ENCODE measurements at regions not wholly inside any gene's neighbourhood (a gene's known extent, or its start where the extent isn't known, plus 50 kb on each side); places are given as distances from the start of the nearest gene placed in this dataset.

DNA sequence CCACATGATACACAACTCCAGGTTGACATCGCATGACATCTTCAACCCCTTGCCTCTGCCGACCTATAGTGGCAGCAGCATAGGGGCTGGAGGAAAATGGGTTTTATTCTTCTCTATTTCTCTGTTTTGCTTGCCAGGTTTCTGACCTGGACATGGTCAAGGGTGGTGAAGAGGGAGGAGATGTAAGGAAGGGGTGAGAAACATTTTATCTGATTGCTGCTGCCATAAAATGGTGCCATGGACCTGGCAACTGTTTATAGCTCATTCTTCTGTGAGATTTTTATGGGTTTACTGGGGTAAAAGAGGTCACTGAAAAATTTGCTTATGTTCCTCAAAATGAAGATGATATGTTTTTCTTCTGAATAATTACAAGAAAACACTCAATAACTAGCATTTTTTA lies 266.7 kb upstream of the FOXQ1 start:
- TF ChIP-seq, protein P1, sequence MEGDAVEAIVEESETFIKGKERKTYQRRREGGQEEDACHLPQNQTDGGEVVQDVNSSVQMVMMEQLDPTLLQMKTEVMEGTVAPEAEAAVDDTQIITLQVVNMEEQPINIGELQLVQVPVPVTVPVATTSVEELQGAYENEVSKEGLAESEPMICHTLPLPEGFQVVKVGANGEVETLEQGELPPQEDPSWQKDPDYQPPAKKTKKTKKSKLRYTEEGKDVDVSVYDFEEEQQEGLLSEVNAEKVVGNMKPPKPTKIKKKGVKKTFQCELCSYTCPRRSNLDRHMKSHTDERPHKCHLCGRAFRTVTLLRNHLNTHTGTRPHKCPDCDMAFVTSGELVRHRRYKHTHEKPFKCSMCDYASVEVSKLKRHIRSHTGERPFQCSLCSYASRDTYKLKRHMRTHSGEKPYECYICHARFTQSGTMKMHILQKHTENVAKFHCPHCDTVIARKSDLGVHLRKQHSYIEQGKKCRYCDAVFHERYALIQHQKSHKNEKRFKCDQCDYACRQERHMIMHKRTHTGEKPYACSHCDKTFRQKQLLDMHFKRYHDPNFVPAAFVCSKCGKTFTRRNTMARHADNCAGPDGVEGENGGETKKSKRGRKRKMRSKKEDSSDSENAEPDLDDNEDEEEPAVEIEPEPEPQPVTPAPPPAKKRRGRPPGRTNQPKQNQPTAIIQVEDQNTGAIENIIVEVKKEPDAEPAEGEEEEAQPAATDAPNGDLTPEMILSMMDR (IDR thresholded peaks at IDR 0.05; ENCODE audit: insufficient read depth, missing control alignments), result no peak
- DNase-seq (ENCODE audit: insufficient read length, low spot score) (no peak), FAIRE-seq (no peak)

DNA sequence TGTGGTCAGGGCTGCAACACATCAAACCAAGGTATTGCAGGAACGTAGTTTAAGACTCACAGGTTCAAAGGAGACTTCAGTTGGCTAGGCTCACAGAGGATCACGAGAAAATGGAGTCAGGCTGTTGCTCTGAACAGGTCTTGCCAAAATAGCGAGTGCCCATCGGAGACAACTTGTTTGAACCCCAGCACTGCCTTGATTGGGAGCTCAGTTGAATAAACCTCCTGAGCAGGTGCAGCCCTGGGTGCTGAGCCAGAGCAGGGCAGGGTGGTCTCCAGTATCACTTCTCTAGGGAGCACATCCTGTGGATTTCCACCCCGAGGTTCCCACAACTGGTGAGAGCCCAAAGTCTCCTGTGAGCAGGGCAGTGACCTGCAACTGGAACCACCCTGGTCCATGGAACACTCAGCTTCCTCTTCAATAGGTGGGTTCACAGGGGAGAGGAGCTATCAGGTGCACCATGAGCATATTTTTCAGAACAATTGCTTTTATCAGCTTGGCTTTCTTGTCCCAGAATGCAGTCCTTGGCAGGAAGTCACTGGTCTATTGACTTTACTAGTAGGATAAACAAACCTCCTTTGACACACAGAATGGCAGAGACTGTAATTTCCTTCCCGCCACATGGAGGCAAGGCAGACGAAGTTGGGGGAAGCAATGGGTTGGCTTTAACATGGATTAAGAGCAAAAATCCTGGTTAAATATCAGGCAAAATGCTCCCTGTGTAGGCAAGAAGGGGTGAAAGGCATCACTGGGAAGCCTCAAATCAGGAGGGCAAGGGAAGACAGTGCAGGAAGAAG lies 267.7 kb upstream of the FOXQ1 start:
- DNase-seq (ENCODE audit: insufficient read length, low spot score) (no peak), FAIRE-seq (no peak)
- TF ChIP-seq, protein P1 (IDR thresholded peaks at IDR 0.05; ENCODE audit: insufficient read depth, missing control alignments), result no peak

DNA sequence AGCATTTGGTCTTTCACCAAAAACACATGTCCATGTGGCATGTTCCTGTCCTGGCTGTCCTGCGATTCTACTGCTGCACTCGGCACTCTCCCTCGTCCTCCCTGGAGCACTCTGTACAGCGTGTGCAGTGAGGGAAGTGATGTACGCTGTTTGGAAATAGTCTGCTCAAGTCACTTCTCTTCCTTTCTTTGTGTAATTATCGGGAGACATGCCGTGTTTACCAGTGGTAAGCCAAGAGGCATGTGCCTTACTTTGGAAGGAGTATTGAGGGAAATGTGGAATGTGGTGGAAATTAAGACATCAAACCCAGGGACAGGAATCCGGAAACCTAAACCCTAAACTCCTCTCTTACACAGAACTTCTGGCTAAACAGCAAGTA lies 268.5 kb upstream of the FOXQ1 start:
- no peak for DNase-seq (ENCODE audit: insufficient read length, low spot score)
- TF ChIP-seq, protein P1 (IDR thresholded peaks at IDR 0.05; ENCODE audit: insufficient read depth, missing control alignments), result no peak
- FAIRE-seq, result no peak

DNA sequence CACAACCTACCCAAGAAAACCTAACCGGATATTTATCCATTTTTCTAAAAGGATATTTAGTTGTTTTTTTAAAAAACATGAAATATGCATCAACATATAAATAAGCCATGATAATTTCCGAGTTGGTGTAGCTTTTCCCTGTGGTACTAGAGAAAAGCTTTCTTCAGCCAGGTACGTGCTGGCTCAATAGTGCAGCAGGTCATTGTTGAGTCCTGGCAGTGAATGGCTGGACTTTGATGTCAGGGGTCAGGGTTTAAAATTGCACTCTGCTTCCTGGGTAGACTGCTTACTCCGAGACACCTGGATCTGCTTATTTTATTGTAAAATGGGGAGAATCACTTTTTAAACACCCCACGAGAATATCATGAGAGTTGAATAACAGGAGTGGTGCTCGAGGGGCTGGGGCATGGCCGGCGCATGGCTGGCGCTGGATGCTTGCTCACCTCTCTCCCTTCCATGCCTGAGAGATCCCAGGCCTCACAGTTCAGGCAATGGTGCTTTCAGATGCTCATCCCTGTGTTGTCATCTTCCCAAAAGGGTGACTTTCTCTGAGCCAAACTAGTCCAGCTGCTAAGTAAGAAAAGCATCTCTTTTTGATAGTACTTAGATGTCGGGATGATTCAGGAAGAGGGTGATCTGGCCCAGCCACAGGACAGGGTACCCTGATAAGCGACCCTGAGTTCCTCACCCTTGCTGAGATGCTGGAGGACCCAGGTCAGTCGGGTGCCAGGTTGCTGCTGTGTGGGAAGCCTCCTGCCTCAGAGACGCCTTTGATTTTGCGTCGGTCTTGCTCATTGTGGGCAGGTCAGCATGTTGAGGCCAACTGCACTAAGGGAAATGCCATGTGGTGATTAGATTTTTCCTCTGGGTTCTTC lies 269.1 kb upstream of the FOXQ1 start:
- FAIRE-seq (no peak), DNase-seq (ENCODE audit: insufficient read length, low spot score) (no peak)
- TF ChIP-seq, protein P1 (IDR thresholded peaks at IDR 0.05; ENCODE audit: insufficient read depth, missing control alignments), result no peak

DNA sequence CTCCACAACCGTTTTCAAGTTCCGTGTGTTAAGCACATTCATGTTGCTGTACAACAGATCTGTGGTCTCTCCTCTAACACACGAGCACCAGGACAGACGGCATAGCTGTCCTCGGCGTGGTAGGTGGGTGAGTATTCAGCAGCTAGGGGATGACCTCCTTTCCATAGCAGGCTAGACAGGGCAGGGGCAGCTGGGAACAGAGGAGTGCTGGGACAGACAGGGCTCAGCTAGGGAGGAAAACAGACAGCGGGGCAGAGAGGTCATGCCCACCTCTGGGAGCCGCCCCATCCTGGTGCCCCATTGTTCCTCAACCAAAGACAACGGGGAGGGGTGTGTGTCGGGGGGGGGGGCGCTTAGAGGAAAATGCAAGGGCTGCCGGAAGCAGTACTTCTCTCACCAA lies 271.5 kb upstream of the FOXQ1 start:
- FAIRE-seq, result no peak
- TF ChIP-seq, protein P1 (IDR thresholded peaks at IDR 0.05; ENCODE audit: insufficient read depth, missing control alignments), result no peak
- DNase-seq (ENCODE audit: insufficient read length, low spot score), result no peak

DNA sequence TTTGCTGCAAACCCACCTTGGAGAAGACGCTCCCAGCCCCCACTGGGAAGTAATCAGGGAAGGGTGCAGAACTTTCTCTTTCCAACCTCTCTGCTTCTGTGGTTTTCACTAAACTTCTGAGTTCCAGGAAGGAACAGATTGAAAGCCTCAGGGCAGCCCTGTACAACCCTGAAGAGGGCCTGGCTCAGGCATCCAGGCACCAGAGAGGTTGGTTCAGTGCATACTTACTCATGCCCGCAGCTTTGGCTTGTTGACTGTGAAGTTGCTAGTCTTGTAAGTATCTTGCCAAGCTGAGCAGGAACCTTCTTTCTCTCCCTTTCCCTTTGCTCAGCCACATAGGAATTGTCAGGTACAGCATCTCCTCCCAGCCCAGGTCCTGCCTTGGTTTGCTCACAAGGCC lies 272.2 kb upstream of the FOXQ1 start:
- TF ChIP-seq, protein P1 (IDR thresholded peaks at IDR 0.05; ENCODE audit: insufficient read depth, missing control alignments), result no peak
- DNase-seq (ENCODE audit: insufficient read length, low spot score) (no peak), FAIRE-seq (no peak)

DNA sequence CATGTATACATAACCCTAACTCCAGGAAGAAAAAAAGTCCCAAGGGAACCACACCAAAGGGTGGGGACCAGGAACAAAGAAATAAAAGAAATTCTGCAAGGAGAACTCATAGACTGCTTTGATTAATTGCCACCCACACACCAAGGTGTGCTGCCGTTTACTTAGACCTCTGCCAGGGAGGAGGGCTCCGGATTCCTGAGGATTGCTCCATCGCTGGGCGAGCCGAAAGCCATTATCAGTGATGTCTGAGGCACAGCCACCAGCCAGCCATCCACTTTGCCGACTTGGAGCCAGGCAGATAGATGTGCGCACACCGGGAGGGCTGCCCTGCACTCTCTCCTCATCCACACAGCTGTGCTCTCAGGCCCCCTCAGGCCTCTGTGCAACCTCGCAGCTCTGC lies 272.7 kb upstream of the FOXQ1 start:
- no peak for FAIRE-seq
- TF ChIP-seq, protein P1 (IDR thresholded peaks at IDR 0.05; ENCODE audit: insufficient read depth, missing control alignments), result no peak
- DNase-seq (ENCODE audit: insufficient read length, low spot score), result no peak
